ENCODE measurements at regions not wholly inside any gene's neighbourhood (a gene's known extent, or its start where the extent isn't known, plus 50 kb on each side); places are given as distances from the start of the nearest gene placed in this dataset.

GRCh38 chr16:79269211-79269863 is 331.2 kb downstream of the MAF start:
- Histone ChIP-seq H3K27me3 (no peaks in the 10 kb centered on the region), H3K27ac (no peak overlapping the region), H3K36me3 (no peaks in the 10 kb centered on the region), H3K9me3 (no peaks in the 10 kb centered on the region), H3K4me3 (no peak overlapping the region), H3K4me1 (no peaks in the 10 kb centered on the region)
- WGBS, 2 donors: 55 to 78% methylated on average over 6 to 8 of the region's 8 CpGs
- DNase-seq: no peak
- intact Hi-C loops (cut with DNase I): no loop called here
- no peak for TF ChIP-seq CTCF (IDR thresholded peaks at IDR 0.05)
- TF ChIP-seq POLR2A (IDR thresholded peaks at IDR 0.05): no peak

- no peak for DNase-seq
- Histone ChIP-seq H3K27ac (no peak overlapping the region), H3K36me3 (no peaks in the 10 kb centered on the region), H3K4me1 (peaks cover 0 to 7% (median 0%) of the 10 kb centered on the region in 3 donors), H3K9me3 (no peaks in the 10 kb centered on the region), H3K4me3 (no peak overlapping the region), H3K27me3 (no peaks in the 10 kb centered on the region)
- intact Hi-C loops (cut with DNase I): no loop called here
- WGBS, 2 donors: 47 to 55% methylated on average over 5 of the region's 6 CpGs
- TF ChIP-seq POLR2A (IDR thresholded peaks at IDR 0.05) (no peak), CTCF (IDR thresholded peaks at IDR 0.05) (no peak)
These were observed 332.8 kb downstream of the MAF start for GRCh38 chr16:79267781-79268180.

- intact Hi-C loops (cut with DNase I): no loop called here
- H3K4me3 ChIP-seq: no peak overlapping the region
- TF ChIP-seq POLR2A (IDR thresholded peaks at IDR 0.05) (no peak), CTCF (IDR thresholded peaks at IDR 0.05) (no peak)
- WGBS, 2 donors: 88 to 97% methylated on average over 6 of the region's 6 CpGs
- H3K27me3 ChIP-seq: no peaks in the 10 kb centered on the region
- H3K36me3 ChIP-seq: no peaks in the 10 kb centered on the region
- no peak for DNase-seq
- H3K27ac ChIP-seq: no peak overlapping the region
- H3K4me1 ChIP-seq: peaks cover 0 to 7% (median 0%) of the 10 kb centered on the region in 3 donors
- no peaks in the 10 kb centered on the region for H3K9me3 ChIP-seq
These were observed 333.4 kb downstream of the MAF start for GRCh38 chr16:79267146-79267545.

GRCh38 chr16:79265701-79266100 is 334.8 kb downstream of the MAF start:
- peaks cover 0 to 13% (median 0%) of the 10 kb centered on the region in 3 donors for H3K4me1 ChIP-seq
- no peak overlapping the region for H3K4me3 ChIP-seq
- no peak for TF ChIP-seq CTCF (IDR thresholded peaks at IDR 0.05)
- TF ChIP-seq POLR2A (IDR thresholded peaks at IDR 0.05): no peak
- no peaks in the 10 kb centered on the region for H3K27me3 ChIP-seq
- H3K27ac ChIP-seq: no peak overlapping the region
- 54 to 78% methylated on average over 3 to 4 of the region's 4 CpGs for WGBS, 2 donors
- no peak for DNase-seq
- H3K9me3 ChIP-seq: no peaks in the 10 kb centered on the region
- intact Hi-C loops (cut with DNase I): no loop called here
- no peaks in the 10 kb centered on the region for H3K36me3 ChIP-seq

- WGBS, 2 donors: 68 to 80% methylated on average over 5 of the region's 5 CpGs
These were observed 335.3 kb downstream of the MAF start for GRCh38 chr16:79265196-79265595.

More at GRCh38 chr16:79265196-79265595, 335.3 kb downstream of the MAF start:
- intact Hi-C loops (cut with DNase I): no loop called here
- Histone ChIP-seq H3K4me1 (peaks cover 0 to 13% (median 0%) of the 10 kb centered on the region in 3 donors), H3K27ac (no peak overlapping the region), H3K36me3 (no peaks in the 10 kb centered on the region), H3K4me3 (no peak overlapping the region), H3K9me3 (no peaks in the 10 kb centered on the region), H3K27me3 (no peaks in the 10 kb centered on the region)
- no peak for TF ChIP-seq CTCF (IDR thresholded peaks at IDR 0.05)
- no peak for TF ChIP-seq POLR2A (IDR thresholded peaks at IDR 0.05)
- DNase-seq: no peak

Measured in esophagus squamous epithelium (tissue), 5 donors.